ENCODE measurements at regions not wholly inside any gene's neighbourhood (a gene's known extent, or its start where the extent isn't known, plus 50 kb on each side); places are given as distances from the start of the nearest gene placed in this dataset.

GRCh38 chr7:121575194-121575765 lies 179.2 kb upstream of the FAM3C start:
- H3K4me3 ChIP-seq (replicated peaks in 1 of 3; ENCODE audit: insufficient read depth in 1 of 3, low read depth in 1 of 3, low read length in 3 of 3), result no peak overlapping the region
- BruUV-seq (replicated peaks), result no TSS peak
- no peak overlapping the region for H3K27ac ChIP-seq (ENCODE audit: insufficient read depth, low read depth, low read length)
- FAIRE-seq (no peak), DNase-seq (ENCODE audit: low read depth, low spot score) (no peak)
- H4K20me1 ChIP-seq (replicated peaks; ENCODE audit: control insufficient read depth, extremely low read depth, insufficient read depth, low read length), result no peaks in the 10 kb centered on the region
- no peaks in the 10 kb centered on the region for H3K9me3 ChIP-seq (replicated peaks; ENCODE audit: control insufficient read depth, insufficient read depth, low read length)
- H3K36me3 ChIP-seq (ENCODE audit: control insufficient read depth in 2 of 2, extremely low read depth in 1 of 2, insufficient read depth in 2 of 2, low read length in 2 of 2), result no peaks in the 10 kb centered on the region
- ChIA-PET POLR2A (no interaction called here), CTCF (interaction anchor here (1.3 to 1.6 kb wide), 2 partner anchors 12 to 16 kb away, joined by 3 to 8 read pairs; no protein-coding TSS in a partner anchor)
- H3K4me1 ChIP-seq (ENCODE audit: control insufficient read depth, extremely low read depth, insufficient read depth, low read length), result no peaks in the 10 kb centered on the region
- no peak overlapping the region for H3K9ac ChIP-seq (replicated peaks; ENCODE audit: extremely low read depth, insufficient read depth, low read length)
- dilution Hi-C loops (cut with MboI; ENCODE audit: extremely low pct_ligation_motif_present, low sequenced_read_pairs) (no loop called here), intact Hi-C loops (cut with micrococcal nuclease) (no loop called here)
- no peaks in the 10 kb centered on the region for H3K9me1 ChIP-seq (replicated peaks; ENCODE audit: control insufficient read depth, extremely low read depth, insufficient read depth, low read length)
- peaks cover 5 to 6% of the 10 kb centered on the region in 2 experiments for H3K27me3 ChIP-seq (ENCODE audit: control insufficient read depth in 2 of 2, insufficient read depth in 2 of 2, low read length in 2 of 2)
- H2AFZ ChIP-seq (ENCODE audit: low read depth, low read length), result no peak overlapping the region
- TF ChIP-seq MAX (IDR thresholded peaks at IDR 0.05; ENCODE audit: insufficient read depth, insufficient read length) (no peak), GATA2 (IDR thresholded peaks at IDR 0.05; ENCODE audit: insufficient read depth, insufficient read length, low read depth, low read length) (no peak), EZH2 (IDR thresholded peaks at IDR 0.05; ENCODE audit: borderline replicate concordance, low read depth, low read length, severe bottlenecking) (no peak), POLR2A (IDR thresholded peaks at IDR 0.05; ENCODE audit: low read depth, low read length) (no peak)
- TF ChIP-seq, protein P1, sequence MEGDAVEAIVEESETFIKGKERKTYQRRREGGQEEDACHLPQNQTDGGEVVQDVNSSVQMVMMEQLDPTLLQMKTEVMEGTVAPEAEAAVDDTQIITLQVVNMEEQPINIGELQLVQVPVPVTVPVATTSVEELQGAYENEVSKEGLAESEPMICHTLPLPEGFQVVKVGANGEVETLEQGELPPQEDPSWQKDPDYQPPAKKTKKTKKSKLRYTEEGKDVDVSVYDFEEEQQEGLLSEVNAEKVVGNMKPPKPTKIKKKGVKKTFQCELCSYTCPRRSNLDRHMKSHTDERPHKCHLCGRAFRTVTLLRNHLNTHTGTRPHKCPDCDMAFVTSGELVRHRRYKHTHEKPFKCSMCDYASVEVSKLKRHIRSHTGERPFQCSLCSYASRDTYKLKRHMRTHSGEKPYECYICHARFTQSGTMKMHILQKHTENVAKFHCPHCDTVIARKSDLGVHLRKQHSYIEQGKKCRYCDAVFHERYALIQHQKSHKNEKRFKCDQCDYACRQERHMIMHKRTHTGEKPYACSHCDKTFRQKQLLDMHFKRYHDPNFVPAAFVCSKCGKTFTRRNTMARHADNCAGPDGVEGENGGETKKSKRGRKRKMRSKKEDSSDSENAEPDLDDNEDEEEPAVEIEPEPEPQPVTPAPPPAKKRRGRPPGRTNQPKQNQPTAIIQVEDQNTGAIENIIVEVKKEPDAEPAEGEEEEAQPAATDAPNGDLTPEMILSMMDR (IDR thresholded peaks at IDR 0.05; ENCODE audit: extremely low read depth in 1 of 2, insufficient read depth in 1 of 2, low read depth in 1 of 2, low read length in 2 of 2), result no peak
- H3K79me2 ChIP-seq (ENCODE audit: control insufficient read depth, insufficient read depth, low read length), result no peaks in the 10 kb centered on the region
- H3K4me2 ChIP-seq (ENCODE audit: insufficient read depth, low read length), result no peak overlapping the region

GRCh38 chr7:121574109-121574508 lies 178.0 kb upstream of the FAM3C start:
- Histone ChIP-seq H3K9ac (replicated peaks; ENCODE audit: extremely low read depth, insufficient read depth, low read length) (no peak overlapping the region), H3K9me3 (replicated peaks; ENCODE audit: control insufficient read depth, insufficient read depth, low read length) (no peaks in the 10 kb centered on the region), H3K27ac (ENCODE audit: insufficient read depth, low read depth, low read length) (no peak overlapping the region), H3K4me3 (replicated peaks in 1 of 3; ENCODE audit: insufficient read depth in 1 of 3, low read depth in 1 of 3, low read length in 3 of 3) (no peak overlapping the region), H2AFZ (ENCODE audit: low read depth, low read length) (no peak overlapping the region), H3K4me2 (ENCODE audit: insufficient read depth, low read length) (no peak overlapping the region), H3K36me3 (ENCODE audit: control insufficient read depth in 2 of 2, extremely low read depth in 1 of 2, insufficient read depth in 2 of 2, low read length in 2 of 2) (no peaks in the 10 kb centered on the region), H3K27me3 (ENCODE audit: control insufficient read depth in 2 of 2, insufficient read depth in 2 of 2, low read length in 2 of 2) (peaks cover 5 to 6% of the 10 kb centered on the region in 2 experiments), H3K9me1 (replicated peaks; ENCODE audit: control insufficient read depth, extremely low read depth, insufficient read depth, low read length) (no peaks in the 10 kb centered on the region), H3K79me2 (ENCODE audit: control insufficient read depth, insufficient read depth, low read length) (no peaks in the 10 kb centered on the region), H4K20me1 (replicated peaks; ENCODE audit: control insufficient read depth, extremely low read depth, insufficient read depth, low read length) (no peaks in the 10 kb centered on the region), H3K4me1 (ENCODE audit: control insufficient read depth, extremely low read depth, insufficient read depth, low read length) (no peaks in the 10 kb centered on the region)
- FAIRE-seq, result no peak
- no peak for TF ChIP-seq GATA2 (IDR thresholded peaks at IDR 0.05; ENCODE audit: insufficient read depth, insufficient read length, low read depth, low read length)
- no peak for TF ChIP-seq POLR2A (IDR thresholded peaks at IDR 0.05; ENCODE audit: low read depth, low read length)
- TF ChIP-seq, protein P1 (IDR thresholded peaks at IDR 0.05; ENCODE audit: extremely low read depth in 1 of 2, insufficient read depth in 1 of 2, low read depth in 1 of 2, low read length in 2 of 2), result no peak
- TF ChIP-seq POLR2AphosphoS5 (IDR thresholded peaks at IDR 0.05; ENCODE audit: insufficient read depth, low read depth, low read length), result no peak
- no peak for TF ChIP-seq MYC (IDR thresholded peaks at IDR 0.05; ENCODE audit: low read depth, low read length)
- TF ChIP-seq MAX (IDR thresholded peaks at IDR 0.05; ENCODE audit: insufficient read depth, insufficient read length), result no peak
- TF ChIP-seq FOS (IDR thresholded peaks at IDR 0.05; ENCODE audit: borderline replicate concordance, insufficient read depth, low read length), result no peak
- no peak for TF ChIP-seq EZH2 (IDR thresholded peaks at IDR 0.05; ENCODE audit: borderline replicate concordance, low read depth, low read length, severe bottlenecking)
- TF ChIP-seq JUN (IDR thresholded peaks at IDR 0.05; ENCODE audit: borderline replicate concordance, insufficient read depth, insufficient read length, low read depth), result no peak
- ChIA-PET POLR2A (no interaction called here), CTCF (interaction anchor here (1.3 to 1.6 kb wide), 2 partner anchors 11 to 17 kb away, joined by 3 to 8 read pairs; no protein-coding TSS in a partner anchor)
- no TSS peak for BruUV-seq (replicated peaks)
- dilution Hi-C loops (cut with MboI; ENCODE audit: extremely low pct_ligation_motif_present, low sequenced_read_pairs), result no loop called here
- intact Hi-C loops (cut with micrococcal nuclease), result no loop called here
- DNase-seq (ENCODE audit: low read depth, low spot score), result no peak
